ENCODE measurements at regions not wholly inside any gene's neighbourhood (a gene's known extent, or its start where the extent isn't known, plus 50 kb on each side); places are given as distances from the start of the nearest gene placed in this dataset.

DNA sequence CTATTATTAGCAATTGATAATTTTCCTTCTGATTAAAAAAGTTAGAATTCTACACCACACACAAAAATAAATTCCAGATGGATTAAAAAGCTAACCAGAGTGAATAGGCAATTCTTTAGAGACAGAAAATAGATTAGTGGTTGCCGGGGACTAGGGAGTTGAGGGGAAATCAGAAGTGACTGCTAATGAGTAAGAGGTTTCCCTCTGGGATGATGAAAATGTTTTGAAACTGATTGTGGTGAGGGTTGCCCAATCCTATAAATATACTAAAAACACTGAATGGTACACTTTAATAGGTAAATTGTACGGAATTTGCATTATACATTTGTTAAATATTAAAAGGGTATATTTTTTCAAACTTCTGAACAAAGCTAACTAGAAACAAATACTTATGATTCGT is 214.9 kb downstream of the GPAM start:
- no peak for DNase-seq (ENCODE audit: low read depth in 3 of 3, low spot score in 1 of 3)

DNA sequence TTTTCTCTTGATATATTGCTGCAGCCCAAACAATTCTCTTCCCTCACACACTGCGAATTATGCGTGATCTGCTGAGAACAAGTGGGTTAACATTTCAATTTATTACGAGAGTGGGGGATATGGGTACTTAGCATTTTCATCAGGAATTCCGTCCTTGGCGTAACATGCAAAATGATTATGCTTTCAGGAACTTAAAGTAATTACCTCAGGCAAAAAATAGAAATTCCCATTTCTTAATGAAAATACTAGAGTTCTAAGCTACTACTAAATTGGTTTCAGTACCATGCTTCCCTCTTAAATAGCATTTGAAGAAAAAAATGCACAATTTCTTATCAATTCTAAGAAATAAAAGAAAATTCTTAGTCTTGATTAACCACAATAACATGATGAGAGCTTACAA is 213.5 kb downstream of the GPAM start:
- no peak for DNase-seq (ENCODE audit: low read depth in 3 of 3, low spot score in 1 of 3)

DNA sequence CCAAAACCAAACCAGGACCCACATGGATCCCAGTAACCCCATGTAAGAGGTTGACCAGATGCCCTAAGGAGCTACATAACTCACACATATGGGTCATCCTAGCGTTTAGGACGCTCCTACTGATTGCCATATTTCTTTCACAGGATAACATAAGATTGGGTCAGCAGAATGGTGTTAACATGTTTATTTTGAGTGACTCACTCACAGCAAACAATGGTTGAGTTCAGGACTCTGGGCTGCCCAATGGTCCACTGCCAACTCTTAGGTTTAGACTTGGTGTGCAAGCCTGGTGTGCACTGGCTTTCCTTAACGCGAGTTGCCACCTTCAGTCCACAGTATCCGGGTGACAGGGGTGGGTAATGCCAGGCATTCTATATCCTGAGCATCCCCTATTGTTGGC is 211.5 kb downstream of the GPAM start:
- no peak for DNase-seq (ENCODE audit: low read depth in 3 of 3, low spot score in 1 of 3)

DNA sequence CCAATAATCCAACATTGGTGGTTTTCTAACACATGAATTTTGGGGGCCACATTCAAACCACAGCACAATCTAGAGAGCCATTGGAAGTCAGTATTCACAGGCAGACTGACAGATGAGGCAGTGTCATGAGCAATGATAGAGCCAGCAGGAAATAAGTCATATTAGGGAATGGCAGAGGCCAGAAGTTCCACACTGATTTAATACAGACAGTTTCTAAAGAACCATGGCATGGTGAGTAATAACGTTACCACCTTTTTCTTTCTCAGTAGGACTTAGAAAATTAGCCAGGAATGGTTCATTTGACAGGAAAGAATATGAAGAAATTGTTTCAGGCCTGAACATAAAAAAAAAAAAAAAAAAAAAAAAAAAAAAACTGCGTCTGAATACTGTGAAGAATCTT is 210.3 kb downstream of the GPAM start:
- no peak for DNase-seq (ENCODE audit: low read depth in 3 of 3, low spot score in 1 of 3)

DNA sequence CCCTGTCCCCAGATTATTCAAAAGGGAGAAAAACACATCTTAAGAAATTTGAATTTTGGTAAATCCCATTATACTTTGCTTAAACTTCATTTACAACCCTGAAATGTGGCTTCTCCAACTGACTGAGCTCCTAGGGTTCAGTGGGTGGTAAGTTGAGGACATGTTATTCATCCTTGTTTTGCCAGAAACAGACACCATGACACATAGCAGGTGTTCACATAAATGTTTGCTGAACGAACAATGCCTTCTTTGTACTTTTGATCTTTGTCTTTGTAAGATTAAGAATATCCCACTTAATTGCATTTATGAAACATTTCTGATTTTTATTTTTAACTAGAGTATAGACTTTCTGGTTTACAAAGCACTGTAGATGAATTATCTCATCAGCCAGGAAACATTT is 209.7 kb downstream of the GPAM start:
- no peak for DNase-seq (ENCODE audit: low read depth in 3 of 3, low spot score in 1 of 3)

DNA sequence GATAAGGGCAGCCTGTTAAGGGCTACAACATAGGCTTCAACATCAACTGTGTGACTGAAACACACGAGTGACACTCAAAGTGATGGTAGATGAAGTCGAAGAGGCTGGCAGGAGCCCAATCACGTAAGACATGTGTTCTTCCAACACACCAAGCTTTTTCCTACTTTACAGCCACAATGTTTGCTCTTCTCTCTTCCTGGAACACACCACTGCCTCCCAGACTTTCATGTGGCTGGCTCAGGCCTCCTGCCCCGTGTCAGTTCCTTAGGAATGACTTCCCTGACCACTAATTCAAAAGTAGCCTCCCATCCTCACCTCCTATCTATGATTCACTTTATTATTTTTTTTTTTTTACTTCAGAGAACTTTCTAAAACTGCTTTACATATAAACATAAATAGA is 209.2 kb downstream of the GPAM start:
- DNase-seq (ENCODE audit: low read depth in 3 of 3, low spot score in 1 of 3), result no peak

DNA sequence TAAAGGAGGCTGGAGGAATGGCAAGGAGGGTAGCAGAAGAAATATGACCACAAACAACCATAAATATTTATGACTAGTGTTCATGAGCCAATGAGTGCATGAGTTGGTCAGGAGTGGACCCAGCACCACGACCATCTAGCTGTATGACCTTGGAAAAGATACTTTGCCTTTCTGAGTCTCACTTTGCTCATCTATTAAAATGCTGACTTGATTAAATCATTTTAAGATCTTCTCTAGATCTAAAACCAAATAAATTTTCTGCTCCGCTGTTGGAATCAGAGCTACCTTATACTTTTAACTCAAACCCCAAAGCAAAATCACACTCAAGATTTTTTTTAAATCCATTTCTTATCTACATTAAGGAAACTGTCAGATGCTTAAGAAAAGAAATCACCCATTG is 207.0 kb downstream of the GPAM start:
- no peak for DNase-seq (ENCODE audit: low read depth in 3 of 3, low spot score in 1 of 3)

DNA sequence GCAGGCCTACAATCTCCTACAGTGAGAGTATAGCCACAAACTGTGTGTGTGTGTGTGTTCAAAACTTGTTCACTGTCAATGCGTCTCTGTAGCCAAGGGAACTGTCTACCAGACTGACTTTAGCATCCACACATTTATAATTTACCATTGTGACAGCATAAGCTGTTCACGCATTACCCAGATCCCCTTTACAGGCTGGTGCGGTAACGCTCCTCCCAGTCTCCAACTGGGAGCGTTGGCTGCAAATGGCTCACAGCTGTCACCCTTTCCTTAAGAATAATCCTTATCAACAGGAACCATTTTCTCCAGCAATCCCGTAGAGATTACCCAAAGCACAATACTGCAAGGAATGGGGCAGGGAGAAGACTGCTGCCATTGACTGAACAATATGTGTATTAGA is 199.5 kb downstream of the GPAM start:
- DNase-seq (ENCODE audit: low read depth in 3 of 3, low spot score in 1 of 3), result no peak

DNA sequence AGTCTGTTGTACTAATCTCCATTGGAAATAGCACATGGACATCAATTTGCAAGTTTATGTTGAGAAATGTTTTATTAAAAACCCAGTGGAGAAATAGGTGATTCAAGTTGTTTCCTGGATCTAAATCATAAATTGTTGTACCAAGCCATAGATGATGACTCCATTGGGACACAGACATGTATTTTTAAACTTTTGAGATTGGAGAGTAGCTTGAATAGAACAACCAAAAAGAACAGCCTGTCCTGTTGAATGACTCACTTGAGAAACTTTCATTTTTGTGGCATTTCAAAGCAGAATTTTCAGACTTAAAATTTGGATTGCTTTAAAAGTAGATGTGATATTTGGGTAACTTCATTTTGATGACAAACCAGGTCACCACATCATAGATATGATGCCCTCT is 197.5 kb downstream of the GPAM start:
- DNase-seq (ENCODE audit: low read depth in 3 of 3, low spot score in 1 of 3), result no peak

DNA sequence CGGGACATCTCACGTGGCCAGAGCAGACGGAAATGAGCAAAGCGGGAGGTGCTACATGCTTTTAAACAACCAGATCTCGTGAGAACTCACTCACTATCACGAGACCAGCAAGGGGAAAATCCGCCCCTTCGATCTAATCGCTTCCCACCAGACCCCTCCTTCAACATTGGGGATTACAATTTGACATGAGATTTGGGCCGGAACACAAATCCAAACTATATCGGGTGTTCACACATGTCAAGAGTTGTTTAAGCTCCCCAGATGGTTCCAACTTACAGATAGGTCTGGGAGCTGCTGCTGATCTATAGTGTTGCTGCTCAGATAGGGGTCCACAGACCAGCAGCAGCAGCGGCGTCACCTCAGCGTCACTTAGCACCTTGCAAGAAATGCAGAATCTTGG is 194.9 kb downstream of the GPAM start:
- no peak for DNase-seq (ENCODE audit: low read depth in 3 of 3, low spot score in 1 of 3)

DNA sequence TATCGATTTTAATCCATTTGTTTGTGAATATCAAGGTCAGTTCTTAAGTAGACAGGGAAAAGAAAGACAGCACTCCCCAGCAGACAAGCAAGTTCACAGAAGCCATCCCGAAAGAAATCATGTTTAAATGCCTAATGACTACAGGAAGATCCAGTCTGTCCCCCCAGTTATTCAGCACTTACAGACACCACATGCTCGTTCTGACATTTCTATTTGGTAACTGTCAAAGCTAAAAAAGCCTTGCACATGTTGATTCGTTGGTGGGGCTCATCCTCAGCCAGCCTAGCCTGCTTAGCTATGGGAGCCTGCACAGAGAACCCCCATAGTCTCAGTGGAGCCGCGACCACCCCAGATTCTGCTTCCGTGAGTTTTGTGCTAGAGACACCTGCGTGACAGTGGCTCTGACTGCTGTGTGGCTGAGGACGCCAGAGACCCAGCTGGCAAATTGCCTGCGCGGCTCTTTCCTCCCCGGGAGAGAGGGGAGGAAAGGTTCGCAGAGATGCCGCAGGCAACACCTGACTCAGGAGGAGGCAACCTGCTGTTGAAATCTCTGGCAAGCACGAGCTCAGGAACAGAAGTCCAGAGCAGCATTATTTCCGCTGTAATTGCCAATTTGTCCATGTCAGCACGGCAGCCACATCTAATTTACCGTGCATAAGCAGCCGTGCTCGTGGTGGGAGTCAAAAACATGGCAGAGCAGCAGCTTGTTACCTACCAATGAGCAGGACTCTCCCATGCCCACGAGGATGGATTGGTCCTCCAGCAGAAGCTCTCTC is 194.2 kb downstream of the GPAM start:
- no peak for DNase-seq (ENCODE audit: low read depth in 3 of 3, low spot score in 1 of 3)

DNA sequence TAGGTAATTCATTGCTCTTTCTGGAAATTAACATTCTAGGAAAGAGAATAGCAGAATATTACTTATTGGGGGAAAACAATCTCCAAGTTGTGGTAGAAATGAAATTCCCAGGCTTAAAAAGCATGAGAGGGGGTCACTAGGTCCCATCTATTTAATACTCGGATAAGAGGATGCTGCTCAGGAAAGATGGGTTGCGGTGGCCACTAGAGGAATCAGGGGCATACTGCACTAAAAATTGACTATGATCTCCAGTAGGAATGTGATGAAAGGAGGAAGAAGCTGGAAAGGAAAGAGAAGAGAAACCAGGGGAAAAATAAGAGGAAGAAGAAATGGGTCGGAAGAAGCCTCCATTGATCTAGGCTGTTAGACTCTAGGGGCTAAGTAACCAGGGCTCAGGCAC is 192.8 kb downstream of the GPAM start:
- no peak for DNase-seq (ENCODE audit: low read depth in 3 of 3, low spot score in 1 of 3)

DNA sequence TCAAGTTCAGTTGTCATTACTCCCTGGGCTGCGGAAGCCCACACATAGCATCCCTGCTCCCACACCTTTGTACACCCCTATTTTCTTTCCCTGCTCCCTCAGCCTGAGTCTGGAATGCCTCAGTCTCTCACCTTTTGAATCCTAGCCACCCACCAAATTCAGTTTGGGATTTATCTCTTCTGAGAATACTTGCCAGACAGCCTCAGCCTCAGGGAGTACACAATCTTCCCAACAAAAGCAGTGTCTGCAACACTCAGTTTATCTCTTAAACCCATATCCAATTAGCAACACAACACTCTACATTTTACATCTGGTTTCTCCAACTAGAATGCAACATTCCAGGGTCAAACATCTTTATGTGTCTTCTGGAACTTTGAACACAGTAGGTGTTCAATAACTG is 190.2 kb downstream of the GPAM start:
- DNase-seq (ENCODE audit: low read depth in 3 of 3, low spot score in 1 of 3), result no peak

DNA sequence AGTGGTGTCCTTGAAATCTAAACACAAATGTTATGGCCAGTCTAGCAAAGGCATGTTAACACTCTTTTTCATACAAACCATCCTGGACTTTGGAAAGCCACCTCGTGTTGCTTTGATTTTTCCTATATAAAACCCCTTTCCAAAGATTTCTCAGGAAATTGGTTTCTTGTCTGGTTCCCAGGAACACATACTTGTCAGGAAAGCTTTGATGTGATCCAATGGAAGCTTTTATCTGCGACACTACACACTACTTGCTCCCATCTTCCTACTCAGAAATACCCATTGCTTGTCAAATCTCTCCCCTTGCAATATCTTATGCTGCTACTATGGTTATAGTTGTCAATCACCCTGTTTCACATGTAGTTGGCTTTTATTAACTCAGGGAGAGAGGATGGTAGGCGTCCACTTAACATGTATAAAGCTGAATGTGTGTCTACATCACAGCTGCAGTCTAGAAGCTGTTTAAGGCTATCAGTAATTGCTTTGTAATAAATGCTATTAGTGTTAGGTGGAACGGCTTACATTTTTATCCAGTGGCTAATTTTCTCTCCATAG is 189.6 kb downstream of the GPAM start:
- DNase-seq (ENCODE audit: low read depth in 3 of 3, low spot score in 1 of 3), result no peak

DNA sequence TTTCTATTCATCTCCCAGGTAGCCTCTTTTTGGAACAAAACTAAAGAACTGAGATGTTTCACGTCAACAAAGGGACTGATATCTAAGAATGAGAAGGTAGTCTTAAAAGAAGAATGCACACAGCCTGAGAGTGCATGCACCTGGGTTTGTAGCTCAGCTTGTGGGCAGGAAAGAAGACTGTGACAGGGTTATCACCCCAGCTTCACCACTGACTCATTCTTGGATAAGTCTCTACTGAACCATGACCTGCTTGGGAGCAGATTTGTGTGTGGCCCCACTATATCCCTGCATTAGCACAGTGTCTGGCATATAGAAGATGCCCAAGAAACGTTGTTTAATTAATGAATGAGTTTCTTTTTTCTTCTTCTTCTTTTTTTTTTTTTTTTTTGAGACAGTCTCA is 187.5 kb downstream of the GPAM start:
- no peak for DNase-seq (ENCODE audit: low read depth in 3 of 3, low spot score in 1 of 3)

DNA sequence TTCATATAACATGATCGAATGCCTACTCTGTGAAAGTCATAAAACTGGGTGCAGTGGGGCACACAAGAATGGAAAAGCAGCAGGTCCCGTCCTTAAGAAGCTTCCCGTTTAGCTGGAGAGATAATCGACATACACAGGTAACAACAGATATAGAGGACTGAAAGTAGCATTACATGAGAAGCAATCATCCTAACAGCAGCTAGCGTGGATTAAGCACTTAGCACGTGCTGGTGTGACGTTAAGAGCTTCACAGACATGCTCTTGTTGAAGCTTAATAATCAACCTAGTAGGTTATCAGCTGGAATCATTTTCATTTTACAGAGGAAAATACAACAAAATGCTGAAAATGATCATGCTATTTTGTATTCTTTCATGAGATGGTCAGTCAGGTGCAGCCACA is 184.8 kb downstream of the GPAM start:
- DNase-seq (ENCODE audit: low read depth in 3 of 3, low spot score in 1 of 3), result no peak

DNA sequence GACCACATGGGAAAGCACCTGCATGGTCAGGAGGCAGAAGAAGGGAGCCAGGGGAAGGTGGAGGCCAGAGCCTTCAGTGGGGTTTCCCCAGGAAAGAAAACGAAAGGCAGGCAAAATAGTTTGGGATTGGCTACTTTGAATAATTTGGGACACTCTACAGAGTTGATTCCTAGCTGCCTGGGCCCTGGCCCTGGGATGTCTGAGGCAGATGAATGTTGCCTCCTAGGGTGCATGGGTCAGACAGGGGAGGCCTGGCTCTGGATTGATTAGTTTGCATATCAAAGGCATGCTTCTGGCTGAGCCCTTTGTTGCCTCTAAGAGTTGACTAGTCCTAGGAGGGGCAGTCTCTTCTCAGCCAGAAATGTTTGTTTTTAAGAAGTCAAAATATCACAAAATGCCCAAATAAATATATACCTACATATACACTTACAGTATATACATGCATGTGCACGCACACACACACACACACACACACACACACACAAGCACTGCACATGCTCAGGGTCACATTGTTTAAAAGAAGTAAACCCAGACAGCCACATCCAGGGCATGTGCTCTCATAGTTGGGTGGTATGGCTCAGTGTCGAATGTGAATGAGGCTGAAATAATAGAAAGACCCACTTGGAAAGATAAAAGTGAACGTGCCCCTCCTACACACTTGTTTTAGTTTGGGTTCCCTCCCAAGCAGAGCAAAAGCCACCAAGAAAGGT is 184.2 kb downstream of the GPAM start:
- no peak for DNase-seq (ENCODE audit: low read depth in 3 of 3, low spot score in 1 of 3)

DNA sequence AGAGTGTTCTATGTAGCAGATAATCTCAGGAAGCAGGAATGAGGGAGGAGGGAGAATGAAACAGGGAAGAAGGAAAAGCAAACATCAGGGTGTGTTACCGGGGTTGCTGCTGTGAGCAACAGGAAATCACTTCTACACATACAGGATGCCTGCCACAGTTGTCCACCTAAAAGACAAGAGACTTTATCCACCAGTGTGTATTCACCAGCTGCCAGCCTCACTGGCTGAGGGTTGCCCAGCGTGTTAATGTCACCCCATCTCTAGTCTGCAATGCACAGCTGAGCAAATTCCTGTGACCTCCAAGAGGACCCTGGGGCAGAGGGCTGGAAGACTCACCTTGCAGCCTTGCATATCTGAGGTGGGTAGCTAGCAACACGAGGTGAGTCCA is 183.7 kb downstream of the GPAM start:
- DNase-seq (ENCODE audit: low read depth in 3 of 3, low spot score in 1 of 3), result no peak

DNA sequence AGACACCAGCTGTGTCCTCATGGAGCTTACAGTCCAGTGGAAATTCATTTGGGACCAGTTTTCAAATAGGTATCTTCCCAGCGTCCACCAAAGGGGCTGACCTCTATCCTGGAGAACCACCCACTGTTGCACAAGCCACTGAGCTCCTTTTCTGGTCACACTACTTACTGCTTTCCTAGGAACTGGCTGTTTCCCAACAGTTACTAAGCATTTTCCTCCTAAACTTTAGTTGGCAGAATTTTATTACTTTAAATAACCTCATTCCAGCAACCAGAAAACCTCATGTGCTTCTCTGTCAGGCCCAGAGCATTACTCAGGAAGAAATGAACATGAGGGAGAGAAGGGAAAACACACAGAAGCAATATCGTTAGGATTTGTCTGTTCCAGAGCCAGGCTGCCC is 183.1 kb downstream of the GPAM start:
- DNase-seq (ENCODE audit: low read depth in 3 of 3, low spot score in 1 of 3), result no peak

DNA sequence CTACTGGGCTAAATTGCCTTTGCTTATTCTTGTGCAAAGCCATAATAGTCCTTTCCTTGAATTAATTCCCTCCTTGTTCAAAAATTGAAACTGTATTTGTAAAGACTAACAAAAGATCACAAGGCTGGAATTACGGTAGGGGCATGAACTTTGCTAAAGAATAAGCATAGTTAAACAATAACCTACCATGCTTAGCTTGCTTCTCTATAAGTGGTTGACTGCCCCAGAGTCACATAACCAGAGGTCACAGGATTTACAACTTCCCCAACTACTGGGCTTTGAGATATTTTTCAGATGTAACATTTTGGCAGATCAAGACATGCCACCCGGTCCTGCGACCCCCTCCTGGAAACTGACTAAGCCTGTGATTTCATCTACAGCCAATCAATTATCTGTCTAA is 181.4 kb downstream of the GPAM start:
- DNase-seq (ENCODE audit: low read depth in 3 of 3, low spot score in 1 of 3), result no peak

DNA sequence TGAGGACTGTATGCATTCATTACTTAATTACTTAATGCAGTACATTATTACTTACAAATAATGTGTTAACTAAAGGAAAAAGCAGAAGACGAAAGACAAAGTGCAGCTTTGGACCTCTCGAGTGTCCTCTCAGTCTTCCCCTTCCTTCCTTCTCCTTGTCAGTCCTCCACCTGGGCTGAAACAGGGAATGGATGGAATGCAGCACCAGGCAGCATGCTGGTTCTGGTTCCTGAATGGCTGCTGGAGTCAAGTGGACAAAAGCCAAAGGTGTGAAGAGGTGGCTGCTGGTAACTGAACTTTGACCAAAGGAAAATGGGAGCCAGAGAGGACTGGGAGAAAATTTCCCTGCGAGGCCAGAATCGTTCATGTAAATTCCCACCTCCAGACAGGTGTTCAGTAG is 179.5 kb downstream of the GPAM start:
- no peak for DNase-seq (ENCODE audit: low read depth in 3 of 3, low spot score in 1 of 3)

DNA sequence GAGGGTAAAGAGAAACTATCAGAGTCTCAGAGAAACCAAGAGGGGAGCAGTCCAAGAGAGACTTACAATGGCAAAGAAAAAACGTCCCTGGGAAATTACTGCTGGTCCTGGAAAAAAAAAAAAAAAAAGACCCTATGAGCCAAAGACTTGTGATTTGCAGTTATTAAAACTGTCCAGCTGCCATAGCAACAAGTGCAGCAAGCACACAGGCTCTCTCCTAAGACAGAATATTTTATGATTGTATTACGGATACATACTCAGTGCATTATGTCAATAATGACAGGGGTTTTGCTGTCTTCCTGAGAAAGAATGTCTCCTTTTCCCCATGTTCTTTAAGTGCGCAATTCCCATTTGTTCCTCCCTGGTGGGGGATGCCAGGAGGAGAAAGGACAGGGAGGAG is 178.5 kb downstream of the GPAM start:
- no peak for DNase-seq (ENCODE audit: low read depth in 3 of 3, low spot score in 1 of 3)

DNA sequence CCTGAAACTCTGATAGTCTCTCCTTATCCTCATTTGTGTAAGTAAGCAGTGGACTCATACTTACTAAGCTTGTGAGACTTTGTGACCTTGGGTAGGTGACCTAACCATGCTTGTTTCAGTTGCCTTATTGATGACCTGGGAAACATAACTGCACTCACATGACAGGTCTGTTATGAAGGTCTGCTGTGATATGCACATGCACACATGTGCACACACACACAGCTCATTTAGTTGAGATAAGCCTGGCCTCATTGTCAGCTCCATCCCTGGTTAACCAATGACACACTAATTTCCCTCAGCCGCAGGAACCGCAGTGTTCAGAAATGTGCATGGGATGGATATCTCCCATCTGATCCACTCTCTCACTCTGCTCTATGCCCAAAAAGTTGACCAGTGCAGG is 177.2 kb downstream of the GPAM start:
- DNase-seq (ENCODE audit: low read depth in 3 of 3, low spot score in 1 of 3), result no peak

Data from stimulated activated CD4-positive, alpha-beta T cell treated with anti-CD3 and anti-CD28 coated beads, TNF-alpha, amount 100 ng/mL, for 1 hour (primary cell).